HFFc6 (cell line): ENCODE measurements at regions not wholly inside any gene's neighbourhood (a gene's known extent, or its start where the extent isn't known, plus 50 kb on each side); places are given as distances from the start of the nearest gene placed in this dataset.

Source experiments
- DNase-seq: peaks from one replicate; pipeline ENCODE4 v3.0.0-alpha.2; 2018
- H3K27ac Mint-ChIP-seq: 2 replicates; pipeline ENCODE4 v1.8.0; 2020; ENCODE audit warnings: mild to moderate bottlenecking, mixed read lengths
- H3K27me3 Mint-ChIP-seq: 2 replicates; pipeline ENCODE4 v1.8.0; 2021; ENCODE audit warnings: mild to moderate bottlenecking, moderate library complexity, mixed read lengths; ENCODE audit not compliant: insufficient read depth
- H3K36me3 Mint-ChIP-seq: 2 replicates; pipeline ENCODE4 v1.8.0; 2021; ENCODE audit warnings: low read depth, mixed read lengths
- H3K4me1 Mint-ChIP-seq: 2 replicates; pipeline ENCODE4 v1.8.0; 2020; ENCODE audit warnings: low read depth, mixed read lengths
- H3K4me3 Mint-ChIP-seq: 2 replicates; pipeline ENCODE4 v1.8.0; 2020; ENCODE audit warnings: mild to moderate bottlenecking, moderate library complexity, mixed read lengths
- H3K9me3 Mint-ChIP-seq: 2 replicates; pipeline ENCODE4 v1.8.0; 2020; ENCODE audit warnings: mild to moderate bottlenecking, mixed read lengths
- CTCF ChIP-seq: fragments of 200-600 bp; sonication (generic); IDR thresholded peaks from 2 replicates; pipeline ENCODE4 v1.5.0; 2021; ENCODE audit warnings: antibody characterized with exemption, mild to moderate bottlenecking

GRCh38 chr5:175282611-175283225 is 161.3 kb downstream of the DRD1 start:
- peaks cover 1% of the 10 kb centered on the region for H3K27me3 Mint-ChIP-seq
- no peak for TF ChIP-seq CTCF
- no peaks in the 10 kb centered on the region for H3K36me3 Mint-ChIP-seq
- H3K9me3 Mint-ChIP-seq = peaks cover 39% of the 10 kb centered on the region
- no peaks in the 10 kb centered on the region for H3K4me1 Mint-ChIP-seq
- DNase-seq = no peak
- no peak overlapping the region for H3K4me3 Mint-ChIP-seq
- H3K27ac Mint-ChIP-seq = no peak overlapping the region

- no peak for TF ChIP-seq CTCF
- Mint-ChIP-seq H3K27me3 (peaks cover 3% of the 10 kb centered on the region), H3K27ac (no peak overlapping the region), H3K4me1 (no peaks in the 10 kb centered on the region), H3K36me3 (no peaks in the 10 kb centered on the region), H3K9me3 (peaks cover 32% of the 10 kb centered on the region; the same call in 1 of the 2 replicates), H3K4me3 (no peak overlapping the region)
- DNase-seq = no peak
Measured at GRCh38 chr5:175281714-175282113, 162.3 kb downstream of the DRD1 start.

- DNase-seq = no peak
- H3K9me3 Mint-ChIP-seq = peaks cover 31% of the 10 kb centered on the region; the same call in 1 of the 2 replicates
- no peaks in the 10 kb centered on the region for H3K4me1 Mint-ChIP-seq
- peaks cover 3% of the 10 kb centered on the region for H3K27me3 Mint-ChIP-seq
- no peak overlapping the region for H3K27ac Mint-ChIP-seq
- no peak overlapping the region for H3K4me3 Mint-ChIP-seq
- H3K36me3 Mint-ChIP-seq = no peaks in the 10 kb centered on the region
- no peak for TF ChIP-seq CTCF
Measured at GRCh38 chr5:175281257-175281656, 162.7 kb downstream of the DRD1 start.

GRCh38 chr5:175279506-175279905 is 164.5 kb downstream of the DRD1 start:
- Mint-ChIP-seq H3K9me3 (peaks cover 38% of the 10 kb centered on the region; the same call in 1 of the 2 replicates), H3K4me1 (no peaks in the 10 kb centered on the region), H3K27me3 (peaks cover 3% of the 10 kb centered on the region), H3K4me3 (no peak overlapping the region), H3K36me3 (no peaks in the 10 kb centered on the region), H3K27ac (no peak overlapping the region)
- DNase-seq = no peak
- TF ChIP-seq CTCF = no peak

- peaks cover 3% of the 10 kb centered on the region; the same call in 1 of the 2 replicates for H3K27me3 Mint-ChIP-seq
- DNase-seq = no peak
- no peaks in the 10 kb centered on the region for H3K4me1 Mint-ChIP-seq
- no peaks in the 10 kb centered on the region for H3K36me3 Mint-ChIP-seq
- no peak overlapping the region for H3K27ac Mint-ChIP-seq
- TF ChIP-seq CTCF = no peak
- no peak overlapping the region for H3K4me3 Mint-ChIP-seq
- H3K9me3 Mint-ChIP-seq = peaks cover 26% of the 10 kb centered on the region; the same call in 1 of the 2 replicates
Measured at GRCh38 chr5:175275748-175276147, 168.2 kb downstream of the DRD1 start.
